AG04449 (cell line): ENCODE measurements at regions not wholly inside any gene's neighbourhood (a gene's known extent, or its start where the extent isn't known, plus 50 kb on each side); places are given as distances from the start of the nearest gene placed in this dataset.

ENCODE experiments used
- CTCF ChIA-PET: fragments of 350-600 bp; formaldehyde crosslinking; extraction: SDS; loops from one replicate; lab custom pipeline; 2021; ENCODE audit warnings: antibody characterized with exemption; lab: Yijun Ruan, JAX
- POLR2A ChIA-PET: fragments of 400-600, 350-600 bp; formaldehyde crosslinking; extraction: SDS; loops from one replicate; lab custom pipeline; 2020; ENCODE audit warnings: antibody characterized with exemption, inconsistent platforms; lab: Yijun Ruan, JAX
- DNase-seq: peaks from one replicate; pipeline ENCODE4 v3.0.0-alpha.2; 2010; ENCODE audit warnings: low read depth, low spot score
- H3K4me3 ChIP-seq: 2 replicates; pipeline ENCODE4 v1.5.1; 2011; ENCODE audit warnings: low read depth, mild to moderate bottlenecking, control low read depth, low read length
- TF ChIP-seq, protein P1 (sequence below): IDR thresholded peaks from one replicate; pipeline ENCODE4 v1.5.1; 2011; ENCODE audit warnings: mild to moderate bottlenecking, moderate library complexity, low read length, control low read depth, inconsistent platforms; ENCODE audit not compliant: insufficient read depth; ENCODE audit errors: missing control alignments

DNA sequence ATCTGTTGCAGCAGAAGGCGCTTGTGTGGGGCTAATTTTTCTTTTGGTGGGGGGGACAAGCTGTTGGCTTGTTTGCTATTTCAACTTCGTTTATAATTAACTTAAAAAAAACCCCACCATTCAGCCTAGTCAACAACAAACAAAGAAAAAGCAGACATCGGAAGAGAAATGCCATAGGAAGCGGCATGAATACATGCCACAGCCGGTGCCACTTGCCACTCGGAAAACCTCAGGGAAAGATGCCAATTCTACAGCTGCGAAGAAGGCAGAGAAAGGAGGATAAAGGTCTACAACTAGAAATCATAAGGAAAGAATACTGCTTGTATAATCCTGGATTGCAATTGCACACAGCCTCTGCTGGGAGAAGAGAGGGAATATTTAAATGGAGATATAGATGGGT is 254.4 kb upstream of the PMFBP1 start:
- TF ChIP-seq, protein P1, sequence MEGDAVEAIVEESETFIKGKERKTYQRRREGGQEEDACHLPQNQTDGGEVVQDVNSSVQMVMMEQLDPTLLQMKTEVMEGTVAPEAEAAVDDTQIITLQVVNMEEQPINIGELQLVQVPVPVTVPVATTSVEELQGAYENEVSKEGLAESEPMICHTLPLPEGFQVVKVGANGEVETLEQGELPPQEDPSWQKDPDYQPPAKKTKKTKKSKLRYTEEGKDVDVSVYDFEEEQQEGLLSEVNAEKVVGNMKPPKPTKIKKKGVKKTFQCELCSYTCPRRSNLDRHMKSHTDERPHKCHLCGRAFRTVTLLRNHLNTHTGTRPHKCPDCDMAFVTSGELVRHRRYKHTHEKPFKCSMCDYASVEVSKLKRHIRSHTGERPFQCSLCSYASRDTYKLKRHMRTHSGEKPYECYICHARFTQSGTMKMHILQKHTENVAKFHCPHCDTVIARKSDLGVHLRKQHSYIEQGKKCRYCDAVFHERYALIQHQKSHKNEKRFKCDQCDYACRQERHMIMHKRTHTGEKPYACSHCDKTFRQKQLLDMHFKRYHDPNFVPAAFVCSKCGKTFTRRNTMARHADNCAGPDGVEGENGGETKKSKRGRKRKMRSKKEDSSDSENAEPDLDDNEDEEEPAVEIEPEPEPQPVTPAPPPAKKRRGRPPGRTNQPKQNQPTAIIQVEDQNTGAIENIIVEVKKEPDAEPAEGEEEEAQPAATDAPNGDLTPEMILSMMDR, result no peak
- DNase-seq, result no peak
- no peak overlapping the region for H3K4me3 ChIP-seq
- ChIA-PET CTCF (no interaction called here), POLR2A (no interaction called here)

GRCh38 chr16:72425571-72426341 is 253.8 kb upstream of the PMFBP1 start:
- no peak for DNase-seq
- ChIA-PET CTCF (interaction anchor here (1.5 kb wide), 1 partner anchor 25 kb away, joined by 8 read pairs; no protein-coding TSS in a partner anchor), POLR2A (no interaction called here)
- TF ChIP-seq, protein P1, result no peak
- H3K4me3 ChIP-seq, result no peak overlapping the region

GRCh38 chr16:72424757-72425156 is 252.8 kb upstream of the PMFBP1 start:
- CTCF ChIA-PET, result interaction anchor here (1.5 kb wide), 1 partner anchor 24 kb away, joined by 8 read pairs; no protein-coding TSS in a partner anchor
- TF ChIP-seq, protein P1, result no peak
- H3K4me3 ChIP-seq, result no peak overlapping the region
- no peak for DNase-seq
- POLR2A ChIA-PET, result no interaction called here

DNA sequence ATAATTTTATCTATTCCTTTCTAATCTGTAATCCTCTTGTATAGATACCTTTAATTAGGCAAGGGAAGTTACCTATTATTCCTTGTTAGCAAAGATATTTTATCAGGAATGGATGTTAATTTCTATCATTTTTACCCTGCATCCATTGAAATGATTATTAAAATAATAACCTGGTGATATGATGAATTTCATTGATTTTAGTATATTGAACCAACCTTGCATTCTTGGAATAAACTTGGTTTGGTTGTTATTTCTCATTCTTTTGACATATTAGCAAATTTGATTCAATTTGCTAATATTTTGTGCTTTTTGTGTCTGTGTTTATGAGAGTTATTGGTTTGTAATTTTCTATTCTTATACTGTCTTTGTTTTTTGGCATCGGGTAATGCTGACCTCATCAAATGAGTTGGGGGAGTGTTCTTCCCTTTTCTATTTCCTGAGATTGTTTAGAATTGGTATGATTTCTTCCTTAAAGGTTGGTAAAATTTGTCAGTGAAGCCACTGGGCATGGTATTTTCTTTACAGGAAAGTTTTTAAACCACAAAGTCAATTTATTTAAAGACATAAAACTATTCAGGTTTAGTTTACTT is 250.4 kb upstream of the PMFBP1 start:
- no peak overlapping the region for H3K4me3 ChIP-seq
- TF ChIP-seq, protein P1, result no peak
- CTCF ChIA-PET, result no interaction called here
- POLR2A ChIA-PET, result no interaction called here
- no peak for DNase-seq

- no peak for DNase-seq
- TF ChIP-seq, protein P1, result no peak
- ChIA-PET POLR2A (no interaction called here), CTCF (interaction anchor here (4.1 kb wide), 1 partner anchor 19 kb away, joined by 20 read pairs; no protein-coding TSS in a partner anchor)
- no peak overlapping the region for H3K4me3 ChIP-seq
Observed at GRCh38 chr16:72419638-72420037, 247.7 kb upstream of the PMFBP1 start.

DNA sequence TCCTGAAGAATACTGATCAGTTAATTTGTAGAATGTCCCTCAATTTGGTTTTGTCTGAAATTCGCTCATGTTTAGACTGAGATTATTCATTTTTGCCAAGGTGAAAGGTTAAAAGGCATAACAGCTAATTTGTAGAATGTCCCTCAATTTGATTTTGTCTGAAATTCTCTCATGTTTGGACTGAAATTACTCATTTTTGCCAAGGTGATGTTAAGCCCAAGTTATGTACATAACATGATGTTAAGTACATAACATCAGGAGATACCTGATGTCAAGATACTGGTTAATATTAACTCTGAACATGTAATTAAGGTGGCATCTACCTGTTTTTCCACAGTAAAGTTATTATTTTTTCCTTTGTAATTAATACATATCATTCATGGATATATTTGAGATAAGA is 243.4 kb upstream of the PMFBP1 start:
- TF ChIP-seq, protein P1, result no peak
- no peak for DNase-seq
- ChIA-PET POLR2A (no interaction called here), CTCF (no interaction called here)
- no peak overlapping the region for H3K4me3 ChIP-seq
